ENCODE measurements at regions not wholly inside any gene's neighbourhood (a gene's known extent, or its start where the extent isn't known, plus 50 kb on each side); places are given as distances from the start of the nearest gene placed in this dataset.
A peak's percentile ranks its signal among the peaks of the same experiment; 100 is the strongest.

DNA sequence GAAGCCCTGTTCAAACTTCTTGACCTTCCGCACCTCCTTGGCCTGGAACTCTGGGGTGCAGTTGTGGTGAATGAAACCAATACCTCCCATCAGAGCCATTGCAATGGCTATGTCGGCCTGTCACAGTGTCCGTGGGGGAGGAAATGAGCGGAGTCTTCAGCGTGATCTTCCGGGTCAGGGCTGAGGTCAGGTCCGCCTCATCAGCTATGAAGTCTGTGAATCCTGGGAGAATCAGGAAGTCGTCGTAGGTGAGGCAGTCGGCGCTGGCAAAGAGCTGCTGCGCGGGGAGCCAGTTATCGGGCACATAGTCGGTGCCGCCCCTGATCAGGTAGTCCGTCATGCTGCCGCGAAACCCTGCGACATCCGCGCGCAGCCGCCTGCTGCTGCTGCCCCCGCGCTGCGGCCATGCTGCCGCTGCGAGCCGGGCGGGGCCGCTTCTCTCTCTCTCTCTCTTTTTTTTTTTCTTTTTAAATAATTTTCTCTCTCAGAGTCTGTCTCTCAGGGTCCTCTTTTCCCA is 154.1 kb upstream of the ZSWIM2 start (continued):
- TF ChIP-seq, protein P1, sequence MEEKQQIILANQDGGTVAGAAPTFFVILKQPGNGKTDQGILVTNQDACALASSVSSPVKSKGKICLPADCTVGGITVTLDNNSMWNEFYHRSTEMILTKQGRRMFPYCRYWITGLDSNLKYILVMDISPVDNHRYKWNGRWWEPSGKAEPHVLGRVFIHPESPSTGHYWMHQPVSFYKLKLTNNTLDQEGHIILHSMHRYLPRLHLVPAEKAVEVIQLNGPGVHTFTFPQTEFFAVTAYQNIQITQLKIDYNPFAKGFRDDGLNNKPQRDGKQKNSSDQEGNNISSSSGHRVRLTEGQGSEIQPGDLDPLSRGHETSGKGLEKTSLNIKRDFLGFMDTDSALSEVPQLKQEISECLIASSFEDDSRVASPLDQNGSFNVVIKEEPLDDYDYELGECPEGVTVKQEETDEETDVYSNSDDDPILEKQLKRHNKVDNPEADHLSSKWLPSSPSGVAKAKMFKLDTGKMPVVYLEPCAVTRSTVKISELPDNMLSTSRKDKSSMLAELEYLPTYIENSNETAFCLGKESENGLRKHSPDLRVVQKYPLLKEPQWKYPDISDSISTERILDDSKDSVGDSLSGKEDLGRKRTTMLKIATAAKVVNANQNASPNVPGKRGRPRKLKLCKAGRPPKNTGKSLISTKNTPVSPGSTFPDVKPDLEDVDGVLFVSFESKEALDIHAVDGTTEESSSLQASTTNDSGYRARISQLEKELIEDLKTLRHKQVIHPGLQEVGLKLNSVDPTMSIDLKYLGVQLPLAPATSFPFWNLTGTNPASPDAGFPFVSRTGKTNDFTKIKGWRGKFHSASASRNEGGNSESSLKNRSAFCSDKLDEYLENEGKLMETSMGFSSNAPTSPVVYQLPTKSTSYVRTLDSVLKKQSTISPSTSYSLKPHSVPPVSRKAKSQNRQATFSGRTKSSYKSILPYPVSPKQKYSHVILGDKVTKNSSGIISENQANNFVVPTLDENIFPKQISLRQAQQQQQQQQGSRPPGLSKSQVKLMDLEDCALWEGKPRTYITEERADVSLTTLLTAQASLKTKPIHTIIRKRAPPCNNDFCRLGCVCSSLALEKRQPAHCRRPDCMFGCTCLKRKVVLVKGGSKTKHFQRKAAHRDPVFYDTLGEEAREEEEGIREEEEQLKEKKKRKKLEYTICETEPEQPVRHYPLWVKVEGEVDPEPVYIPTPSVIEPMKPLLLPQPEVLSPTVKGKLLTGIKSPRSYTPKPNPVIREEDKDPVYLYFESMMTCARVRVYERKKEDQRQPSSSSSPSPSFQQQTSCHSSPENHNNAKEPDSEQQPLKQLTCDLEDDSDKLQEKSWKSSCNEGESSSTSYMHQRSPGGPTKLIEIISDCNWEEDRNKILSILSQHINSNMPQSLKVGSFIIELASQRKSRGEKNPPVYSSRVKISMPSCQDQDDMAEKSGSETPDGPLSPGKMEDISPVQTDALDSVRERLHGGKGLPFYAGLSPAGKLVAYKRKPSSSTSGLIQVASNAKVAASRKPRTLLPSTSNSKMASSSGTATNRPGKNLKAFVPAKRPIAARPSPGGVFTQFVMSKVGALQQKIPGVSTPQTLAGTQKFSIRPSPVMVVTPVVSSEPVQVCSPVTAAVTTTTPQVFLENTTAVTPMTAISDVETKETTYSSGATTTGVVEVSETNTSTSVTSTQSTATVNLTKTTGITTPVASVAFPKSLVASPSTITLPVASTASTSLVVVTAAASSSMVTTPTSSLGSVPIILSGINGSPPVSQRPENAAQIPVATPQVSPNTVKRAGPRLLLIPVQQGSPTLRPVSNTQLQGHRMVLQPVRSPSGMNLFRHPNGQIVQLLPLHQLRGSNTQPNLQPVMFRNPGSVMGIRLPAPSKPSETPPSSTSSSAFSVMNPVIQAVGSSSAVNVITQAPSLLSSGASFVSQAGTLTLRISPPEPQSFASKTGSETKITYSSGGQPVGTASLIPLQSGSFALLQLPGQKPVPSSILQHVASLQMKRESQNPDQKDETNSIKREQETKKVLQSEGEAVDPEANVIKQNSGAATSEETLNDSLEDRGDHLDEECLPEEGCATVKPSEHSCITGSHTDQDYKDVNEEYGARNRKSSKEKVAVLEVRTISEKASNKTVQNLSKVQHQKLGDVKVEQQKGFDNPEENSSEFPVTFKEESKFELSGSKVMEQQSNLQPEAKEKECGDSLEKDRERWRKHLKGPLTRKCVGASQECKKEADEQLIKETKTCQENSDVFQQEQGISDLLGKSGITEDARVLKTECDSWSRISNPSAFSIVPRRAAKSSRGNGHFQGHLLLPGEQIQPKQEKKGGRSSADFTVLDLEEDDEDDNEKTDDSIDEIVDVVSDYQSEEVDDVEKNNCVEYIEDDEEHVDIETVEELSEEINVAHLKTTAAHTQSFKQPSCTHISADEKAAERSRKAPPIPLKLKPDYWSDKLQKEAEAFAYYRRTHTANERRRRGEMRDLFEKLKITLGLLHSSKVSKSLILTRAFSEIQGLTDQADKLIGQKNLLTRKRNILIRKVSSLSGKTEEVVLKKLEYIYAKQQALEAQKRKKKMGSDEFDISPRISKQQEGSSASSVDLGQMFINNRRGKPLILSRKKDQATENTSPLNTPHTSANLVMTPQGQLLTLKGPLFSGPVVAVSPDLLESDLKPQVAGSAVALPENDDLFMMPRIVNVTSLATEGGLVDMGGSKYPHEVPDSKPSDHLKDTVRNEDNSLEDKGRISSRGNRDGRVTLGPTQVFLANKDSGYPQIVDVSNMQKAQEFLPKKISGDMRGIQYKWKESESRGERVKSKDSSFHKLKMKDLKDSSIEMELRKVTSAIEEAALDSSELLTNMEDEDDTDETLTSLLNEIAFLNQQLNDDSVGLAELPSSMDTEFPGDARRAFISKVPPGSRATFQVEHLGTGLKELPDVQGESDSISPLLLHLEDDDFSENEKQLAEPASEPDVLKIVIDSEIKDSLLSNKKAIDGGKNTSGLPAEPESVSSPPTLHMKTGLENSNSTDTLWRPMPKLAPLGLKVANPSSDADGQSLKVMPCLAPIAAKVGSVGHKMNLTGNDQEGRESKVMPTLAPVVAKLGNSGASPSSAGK (IDR thresholded peaks at IDR 0.05) = peak; percentile 92
- TF ChIP-seq ATF1 (CRISPR knock-in tag; IDR thresholded peaks at IDR 0.05) (no peak), ATF1 (tag; IDR thresholded peaks at IDR 0.05) (peak; percentile 91), ELF1 (tag; IDR thresholded peaks at IDR 0.05) (peak; percentile 82), SNIP1 (IDR thresholded peaks at IDR 0.05; ENCODE audit: low read depth) (no peak), KDM5B (IDR thresholded peaks at IDR 0.05; ENCODE audit: insufficient replicate concordance, low read depth, low read length) (peak; percentile 84), YY1 (IDR thresholded peaks at IDR 0.05; ENCODE audit: borderline replicate concordance in 1 of 3, control insufficient read depth in 1 of 3, extremely low read depth in 1 of 3, insufficient read depth in 3 of 3, insufficient read length in 1 of 3, insufficient replicate concordance in 2 of 3, low read depth in 1 of 3, low read length in 2 of 3) (peak; percentile 37 to 94 (median 85)), HOXB6 (CRISPR knock-in tag; IDR thresholded peaks at IDR 0.05; ENCODE audit: borderline replicate concordance) (no peak)
- TF ChIP-seq, protein P2, sequence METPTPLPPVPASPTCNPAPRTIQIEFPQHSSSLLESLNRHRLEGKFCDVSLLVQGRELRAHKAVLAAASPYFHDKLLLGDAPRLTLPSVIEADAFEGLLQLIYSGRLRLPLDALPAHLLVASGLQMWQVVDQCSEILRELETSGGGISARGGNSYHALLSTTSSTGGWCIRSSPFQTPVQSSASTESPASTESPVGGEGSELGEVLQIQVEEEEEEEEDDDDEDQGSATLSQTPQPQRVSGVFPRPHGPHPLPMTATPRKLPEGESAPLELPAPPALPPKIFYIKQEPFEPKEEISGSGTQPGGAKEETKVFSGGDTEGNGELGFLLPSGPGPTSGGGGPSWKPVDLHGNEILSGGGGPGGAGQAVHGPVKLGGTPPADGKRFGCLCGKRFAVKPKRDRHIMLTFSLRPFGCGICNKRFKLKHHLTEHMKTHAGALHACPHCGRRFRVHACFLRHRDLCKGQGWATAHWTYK (CRISPR knock-in tag; IDR thresholded peaks at IDR 0.05) = 0 out of 2 replicates have a peak, but pooled peaks have one; percentile 72
- TF ChIP-seq, protein P3, sequence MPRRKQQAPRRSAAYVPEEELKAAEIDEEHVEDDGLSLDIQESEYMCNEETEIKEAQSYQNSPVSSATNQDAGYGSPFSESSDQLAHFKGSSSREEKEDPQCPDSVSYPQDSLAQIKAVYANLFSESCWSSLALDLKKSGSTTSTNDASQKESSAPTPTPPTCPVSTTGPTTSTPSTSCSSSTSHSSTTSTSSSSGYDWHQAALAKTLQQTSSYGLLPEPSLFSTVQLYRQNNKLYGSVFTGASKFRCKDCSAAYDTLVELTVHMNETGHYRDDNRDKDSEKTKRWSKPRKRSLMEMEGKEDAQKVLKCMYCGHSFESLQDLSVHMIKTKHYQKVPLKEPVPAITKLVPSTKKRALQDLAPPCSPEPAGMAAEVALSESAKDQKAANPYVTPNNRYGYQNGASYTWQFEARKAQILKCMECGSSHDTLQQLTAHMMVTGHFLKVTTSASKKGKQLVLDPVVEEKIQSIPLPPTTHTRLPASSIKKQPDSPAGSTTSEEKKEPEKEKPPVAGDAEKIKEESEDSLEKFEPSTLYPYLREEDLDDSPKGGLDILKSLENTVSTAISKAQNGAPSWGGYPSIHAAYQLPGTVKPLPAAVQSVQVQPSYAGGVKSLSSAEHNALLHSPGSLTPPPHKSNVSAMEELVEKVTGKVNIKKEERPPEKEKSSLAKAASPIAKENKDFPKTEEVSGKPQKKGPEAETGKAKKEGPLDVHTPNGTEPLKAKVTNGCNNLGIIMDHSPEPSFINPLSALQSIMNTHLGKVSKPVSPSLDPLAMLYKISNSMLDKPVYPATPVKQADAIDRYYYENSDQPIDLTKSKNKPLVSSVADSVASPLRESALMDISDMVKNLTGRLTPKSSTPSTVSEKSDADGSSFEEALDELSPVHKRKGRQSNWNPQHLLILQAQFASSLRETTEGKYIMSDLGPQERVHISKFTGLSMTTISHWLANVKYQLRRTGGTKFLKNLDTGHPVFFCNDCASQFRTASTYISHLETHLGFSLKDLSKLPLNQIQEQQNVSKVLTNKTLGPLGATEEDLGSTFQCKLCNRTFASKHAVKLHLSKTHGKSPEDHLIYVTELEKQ (CRISPR knock-in tag; IDR thresholded peaks at IDR 0.05) = no peak

All from K562 (cell line).